ENCODE measurements at regions not wholly inside any gene's neighbourhood (a gene's known extent, or its start where the extent isn't known, plus 50 kb on each side); places are given as distances from the start of the nearest gene placed in this dataset.

DNA sequence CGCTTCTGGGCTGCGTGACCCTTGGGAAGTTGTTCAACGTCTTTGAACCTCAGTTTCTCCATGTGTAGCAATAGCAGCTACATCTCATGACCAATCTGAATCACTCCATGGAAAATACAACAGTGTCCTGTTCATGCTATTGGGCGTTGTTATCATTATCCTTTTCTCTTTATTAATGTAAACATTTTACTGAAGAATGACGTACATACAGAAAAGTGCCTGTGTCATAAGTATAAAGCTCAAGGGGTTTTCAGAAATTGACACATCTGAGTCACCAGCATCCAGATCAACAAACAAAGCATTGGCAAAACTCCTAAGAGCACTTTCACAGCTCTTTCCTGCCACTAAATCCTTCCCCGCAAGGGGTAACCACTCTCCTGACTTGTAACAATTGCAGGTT lies 438.4 kb downstream of the XYLT1 start:
- TF ChIP-seq ZNF354C (tag by site-specific recombination; IDR thresholded peaks at IDR 0.05; ENCODE audit: borderline replicate concordance, low read depth), result no peak
- no peak for TF ChIP-seq ZEB2 (tag by site-specific recombination; IDR thresholded peaks at IDR 0.05)
- no peak for TF ChIP-seq CTCF (tag by site-specific recombination; IDR thresholded peaks at IDR 0.05)
- peak; percentile 11 for TF ChIP-seq SETDB1 (IDR thresholded peaks at IDR 0.05; ENCODE audit: insufficient read length, low read length)
- no peak for TF ChIP-seq ZBTB44 (tag by site-specific recombination; IDR thresholded peaks at IDR 0.05)
- no peak for TF ChIP-seq ZFP37 (tag by site-specific recombination; IDR thresholded peaks at IDR 0.05)
- TF ChIP-seq REST (tag by site-specific recombination; IDR thresholded peaks at IDR 0.05), result no peak
- no peak for TF ChIP-seq ATF2 (tag by site-specific recombination; IDR thresholded peaks at IDR 0.05; ENCODE audit: low read depth)
- TF ChIP-seq ZNF221 (tag by site-specific recombination; IDR thresholded peaks at IDR 0.05; ENCODE audit: borderline replicate concordance), result no peak
- TF ChIP-seq ZNF580 (tag by site-specific recombination; IDR thresholded peaks at IDR 0.05), result no peak
- no peak for TF ChIP-seq ZNF48 (tag by site-specific recombination; IDR thresholded peaks at IDR 0.05)

Measured in HEK293 (cell line).